Fibroblast of lung (primary cell): ENCODE measurements at regions not wholly inside any gene's neighbourhood (a gene's known extent, or its start where the extent isn't known, plus 50 kb on each side); places are given as distances from the start of the nearest gene placed in this dataset.

Experiments used
- EZH2 ChIP-seq: IDR thresholded peaks from 2 replicates; pipeline ENCODE4 v1.5.1; 2012; ENCODE audit warnings: low read length, control low read depth, mild to moderate bottlenecking; ENCODE audit errors: missing control alignments
- TF ChIP-seq, protein P1 (sequence below), 2 donors: IDR thresholded peaks in 1 of 2; conservative IDR thresholded peaks in 1 of 2; 1 replicate in 1 of 2; 2 replicates in 1 of 2; pipeline ENCODE4 v1.5.1; 2011 to 2012; ENCODE audit warnings: low read length in 2 of 2, control low read depth in 1 of 2, inconsistent platforms in 1 of 2, low read depth in 1 of 2, mild to moderate bottlenecking in 1 of 2

DNA sequence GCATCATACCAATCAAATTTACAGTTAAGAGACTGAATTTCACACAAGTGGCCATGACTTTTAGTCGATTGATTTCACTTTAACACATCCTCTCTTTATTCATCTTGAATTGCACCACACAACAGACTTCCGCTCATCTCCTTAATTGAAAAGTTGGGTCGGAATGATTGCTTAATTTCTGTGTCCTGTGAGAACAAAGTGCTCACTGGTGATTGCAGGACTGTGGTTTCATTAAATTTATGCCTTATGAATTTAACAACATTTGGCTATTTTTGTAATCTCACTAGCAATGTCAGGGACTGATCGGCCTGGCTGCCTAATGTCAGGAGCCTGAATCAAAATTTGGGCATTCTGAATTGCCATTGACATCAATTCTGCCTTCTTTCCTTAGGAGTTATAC lies 1447.3 kb upstream of the ACO1 start:
- TF ChIP-seq, protein P1, sequence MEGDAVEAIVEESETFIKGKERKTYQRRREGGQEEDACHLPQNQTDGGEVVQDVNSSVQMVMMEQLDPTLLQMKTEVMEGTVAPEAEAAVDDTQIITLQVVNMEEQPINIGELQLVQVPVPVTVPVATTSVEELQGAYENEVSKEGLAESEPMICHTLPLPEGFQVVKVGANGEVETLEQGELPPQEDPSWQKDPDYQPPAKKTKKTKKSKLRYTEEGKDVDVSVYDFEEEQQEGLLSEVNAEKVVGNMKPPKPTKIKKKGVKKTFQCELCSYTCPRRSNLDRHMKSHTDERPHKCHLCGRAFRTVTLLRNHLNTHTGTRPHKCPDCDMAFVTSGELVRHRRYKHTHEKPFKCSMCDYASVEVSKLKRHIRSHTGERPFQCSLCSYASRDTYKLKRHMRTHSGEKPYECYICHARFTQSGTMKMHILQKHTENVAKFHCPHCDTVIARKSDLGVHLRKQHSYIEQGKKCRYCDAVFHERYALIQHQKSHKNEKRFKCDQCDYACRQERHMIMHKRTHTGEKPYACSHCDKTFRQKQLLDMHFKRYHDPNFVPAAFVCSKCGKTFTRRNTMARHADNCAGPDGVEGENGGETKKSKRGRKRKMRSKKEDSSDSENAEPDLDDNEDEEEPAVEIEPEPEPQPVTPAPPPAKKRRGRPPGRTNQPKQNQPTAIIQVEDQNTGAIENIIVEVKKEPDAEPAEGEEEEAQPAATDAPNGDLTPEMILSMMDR (conservative IDR thresholded peaks at IDR 0.05 in 1 of 2, IDR thresholded peaks at IDR 0.05 in 1 of 2; ENCODE audit: low read depth in 1 of 2, low read length in 2 of 2) = no peak
- no peak for TF ChIP-seq EZH2
